Cardiac septum (tissue), 1 donor: ENCODE measurements at regions not wholly inside any gene's neighbourhood (a gene's known extent, or its start where the extent isn't known, plus 50 kb on each side); places are given as distances from the start of the nearest gene placed in this dataset.

ENCODE experiments used
- DNase-seq: peaks from one replicate; pipeline ENCODE4 v3.0.0-alpha.2; 2020; ENCODE audit warnings: low spot score
- intact Hi-C: fragments of 100-400 bp; cut with DNase I; formaldehyde crosslinking; loops from one replicate; pipeline ENCODE4 v1.14.0; 2022
- donor health status: DM: no; HTN: no; CAD: no.

DNA sequence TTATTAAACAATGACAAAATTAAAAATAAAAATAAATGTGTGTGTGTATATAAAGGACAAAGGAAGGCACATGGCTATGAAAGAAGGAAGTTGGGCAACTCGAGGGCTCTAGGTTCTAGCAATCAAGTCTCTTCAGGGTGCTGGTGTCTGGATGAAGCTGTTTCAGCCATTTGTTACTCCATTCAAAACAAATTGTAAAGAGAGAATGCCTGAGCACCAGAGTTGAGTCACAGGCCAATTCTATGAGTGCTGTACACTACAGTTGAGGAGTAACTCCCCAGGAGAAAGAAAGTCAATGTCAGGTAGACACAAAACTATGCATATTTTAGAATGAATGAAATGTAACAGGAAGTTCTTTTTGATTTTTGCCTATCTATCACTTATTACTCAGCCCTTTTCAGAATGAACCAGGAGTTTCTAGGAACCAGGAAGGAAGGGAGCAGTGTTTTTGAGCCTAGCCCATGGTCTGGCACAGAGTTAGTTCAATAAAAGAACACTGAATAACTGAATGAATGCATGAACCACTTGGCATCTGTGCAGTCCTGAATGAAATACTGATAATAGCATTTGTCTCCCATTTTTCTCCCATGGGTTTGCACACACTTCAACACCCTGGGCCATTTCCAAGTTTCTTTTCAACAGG lies 151.7 kb upstream of the CPEB2 start:
- no peak for DNase-seq
- intact Hi-C loops: no loop called here

DNA sequence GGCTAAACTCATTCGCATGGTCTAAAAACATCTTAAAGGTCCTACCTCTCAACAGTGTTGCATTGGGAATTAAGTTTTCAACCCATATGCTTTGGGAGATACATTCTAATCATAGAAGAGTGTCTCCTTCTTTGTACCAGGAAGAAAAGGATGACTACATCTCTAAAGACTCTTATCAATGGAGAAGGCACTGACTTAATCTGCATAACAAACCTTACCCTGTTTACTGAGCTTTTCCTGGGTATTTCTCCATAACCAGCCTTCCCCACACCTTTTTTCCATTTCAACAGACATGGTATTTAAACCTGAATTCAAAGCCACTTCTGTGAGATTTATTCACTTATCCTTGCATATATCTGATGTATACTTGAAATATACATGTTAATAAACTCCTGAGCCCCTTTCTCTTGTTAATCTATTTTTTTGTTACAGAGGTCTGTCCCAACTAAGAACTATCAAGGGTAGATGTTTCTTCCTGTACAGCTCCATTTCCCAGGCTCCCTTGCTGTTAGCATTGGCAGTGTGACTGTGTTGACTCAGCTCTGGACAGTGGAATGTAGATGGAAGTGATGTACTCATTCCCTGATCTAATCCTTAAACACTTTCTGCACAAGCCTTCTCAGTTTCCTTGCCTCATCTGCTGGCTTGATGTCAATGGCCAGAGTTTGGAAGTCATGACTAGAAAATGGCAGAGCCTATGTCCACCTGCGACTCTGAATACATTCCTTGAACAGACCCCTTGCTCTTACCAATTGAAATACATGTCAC lies 148.9 kb upstream of the CPEB2 start:
- intact Hi-C loops: no loop called here
- no peak for DNase-seq

DNA sequence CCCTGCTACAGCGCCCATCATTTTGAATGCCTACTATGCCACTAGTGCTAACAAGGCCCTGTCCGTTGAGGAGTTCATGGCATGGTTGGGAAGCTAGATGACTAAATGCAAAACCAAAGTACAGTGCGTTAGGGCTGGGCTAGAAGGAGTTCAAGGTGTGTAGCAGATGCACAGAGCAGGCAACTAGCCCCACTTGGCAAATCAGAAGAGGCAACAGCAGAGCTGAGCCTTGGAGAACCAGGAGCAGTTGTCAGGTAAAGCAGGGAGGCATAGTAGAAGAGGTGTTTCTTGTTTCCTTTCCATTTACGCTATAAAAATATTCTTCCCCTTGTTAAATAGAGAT lies 146.6 kb upstream of the CPEB2 start:
- no peak for DNase-seq
- intact Hi-C loops: no loop called here

GRCh38 chr4:14856062-14856933 lies 146.0 kb upstream of the CPEB2 start:
- intact Hi-C loops: no loop called here
- DNase-seq: no peak

DNA sequence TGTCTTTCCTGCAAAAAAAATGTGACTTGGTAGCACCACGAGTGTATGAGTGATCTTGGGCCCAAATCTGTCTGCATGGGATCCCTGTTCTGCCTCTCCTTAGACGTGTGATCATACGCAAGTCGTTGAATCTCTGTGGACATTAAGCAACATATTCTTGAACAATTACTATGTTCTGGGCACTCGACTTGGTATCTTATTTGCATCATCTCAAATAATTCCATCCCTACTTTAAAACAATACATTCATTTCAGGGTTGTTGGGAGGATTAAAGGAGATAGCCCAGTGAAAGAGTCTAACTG lies 145.4 kb upstream of the CPEB2 start:
- intact Hi-C loops: no loop called here
- no peak for DNase-seq

- DNase-seq: no peak
Measured at GRCh38 chr4:14857475-14857874, 144.8 kb upstream of the CPEB2 start.

GRCh38 chr4:14857981-14858380 lies 144.3 kb upstream of the CPEB2 start:
- no peak for DNase-seq
- intact Hi-C loops: no loop called here

More at GRCh38 chr4:14857475-14857874, 144.8 kb upstream of the CPEB2 start:
- intact Hi-C loops: no loop called here

DNA sequence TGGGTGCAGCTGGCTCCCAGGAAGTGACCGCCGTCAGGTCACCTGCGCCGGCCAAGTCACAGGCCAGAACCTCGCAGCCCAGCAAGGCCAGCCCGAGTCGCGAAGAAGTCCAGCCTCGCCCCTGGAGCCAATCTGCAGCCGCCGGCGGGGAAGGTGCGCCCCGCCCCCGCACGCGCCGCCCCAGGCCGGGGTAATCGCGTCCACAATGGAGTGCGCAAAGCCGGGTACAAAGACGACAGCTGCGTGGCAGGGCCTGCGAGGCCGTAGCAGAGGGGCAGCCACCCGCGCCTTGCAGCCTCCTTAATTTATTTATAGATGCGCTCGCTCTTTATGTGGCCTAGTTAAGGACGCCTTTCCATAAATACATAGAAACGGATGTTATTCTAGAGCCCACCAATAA lies 139.4 kb upstream of the CPEB2 start:
- intact Hi-C loops: loop anchor here (5.0 kb wide), 1 partner anchor 139 kb away; the partner anchor contains the start of gene CPEB2

GRCh38 chr4:14863418-14864364 lies 138.6 kb upstream of the CPEB2 start:
- intact Hi-C loops: loop anchor here (5.0 kb wide), 1 partner anchor 139 kb away; the partner anchor contains the start of gene CPEB2

More for the DNA sequence above, 139.4 kb upstream of the CPEB2 start:
- DNase-seq: no peak

DNA sequence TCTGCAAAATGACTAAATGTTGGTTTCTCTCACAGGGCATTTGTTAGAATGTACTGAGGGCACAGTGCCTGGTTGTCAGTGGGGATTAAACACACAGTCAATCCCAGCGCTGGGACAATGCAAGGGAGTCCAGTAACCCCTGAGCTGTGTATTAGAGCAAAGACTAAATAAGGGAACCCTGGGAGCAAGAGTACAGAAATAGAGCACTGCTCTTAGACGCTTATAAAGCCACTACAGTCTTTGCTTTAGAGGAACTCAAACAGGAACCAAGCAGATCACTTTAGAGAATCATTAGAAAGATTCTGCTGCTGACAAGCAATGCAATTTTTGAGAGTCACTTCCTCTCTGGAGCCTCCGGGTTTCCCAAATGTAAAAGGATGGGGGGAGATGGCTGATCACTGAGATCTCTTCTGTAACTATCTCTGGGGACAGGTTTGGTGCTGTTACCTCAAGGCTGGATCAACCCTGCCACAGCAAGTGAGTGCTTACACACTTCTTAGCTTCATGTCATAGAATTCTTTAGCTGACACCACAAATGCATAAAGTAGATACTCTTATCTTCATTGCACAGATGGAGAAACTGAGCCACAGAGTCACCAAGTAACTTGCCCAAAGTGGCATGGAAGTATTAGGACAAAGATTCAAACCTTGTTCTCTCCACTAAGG lies 137.8 kb upstream of the CPEB2 start:
- intact Hi-C loops: loop anchor here (5.0 kb wide), 1 partner anchor 138 kb away; the partner anchor contains the start of gene CPEB2
- DNase-seq: no peak

More at GRCh38 chr4:14863418-14864364, 138.6 kb upstream of the CPEB2 start:
- no peak for DNase-seq

DNA sequence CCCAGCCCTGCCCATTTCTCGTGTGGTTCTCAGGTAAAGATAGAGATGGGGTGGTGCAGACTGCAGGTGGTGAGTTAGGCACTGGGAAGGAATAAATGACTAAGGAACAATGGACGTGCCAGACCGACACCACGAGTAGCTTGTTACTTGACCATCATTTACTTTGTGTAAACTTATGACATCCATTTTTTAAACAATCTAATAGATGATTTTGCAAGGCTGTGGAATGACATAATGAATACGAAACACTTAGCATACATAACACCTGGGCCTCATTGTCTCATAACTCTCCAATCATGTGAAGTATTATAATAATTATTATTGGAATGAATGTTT lies 137.3 kb upstream of the CPEB2 start:
- intact Hi-C loops: no loop called here
- DNase-seq: no peak

DNA sequence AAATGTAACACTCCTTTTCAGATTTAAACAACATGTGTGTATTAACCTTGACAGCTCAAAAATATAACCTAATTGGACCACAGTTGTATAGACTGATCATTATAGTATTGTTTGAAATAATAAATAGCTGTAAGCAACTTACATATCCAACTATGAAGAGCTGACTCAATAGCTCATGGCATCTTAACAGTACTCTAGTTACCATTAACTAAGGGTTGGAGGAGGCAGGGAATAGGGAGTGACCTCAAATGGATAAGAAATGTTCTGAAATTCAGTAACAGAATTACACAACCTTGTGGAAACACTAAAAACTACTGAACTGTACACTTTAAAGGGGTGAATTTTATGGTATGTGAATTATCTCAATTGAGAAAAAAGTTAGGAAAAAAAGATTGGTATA lies 136.5 kb upstream of the CPEB2 start:
- intact Hi-C loops: no loop called here
- DNase-seq: no peak

DNA sequence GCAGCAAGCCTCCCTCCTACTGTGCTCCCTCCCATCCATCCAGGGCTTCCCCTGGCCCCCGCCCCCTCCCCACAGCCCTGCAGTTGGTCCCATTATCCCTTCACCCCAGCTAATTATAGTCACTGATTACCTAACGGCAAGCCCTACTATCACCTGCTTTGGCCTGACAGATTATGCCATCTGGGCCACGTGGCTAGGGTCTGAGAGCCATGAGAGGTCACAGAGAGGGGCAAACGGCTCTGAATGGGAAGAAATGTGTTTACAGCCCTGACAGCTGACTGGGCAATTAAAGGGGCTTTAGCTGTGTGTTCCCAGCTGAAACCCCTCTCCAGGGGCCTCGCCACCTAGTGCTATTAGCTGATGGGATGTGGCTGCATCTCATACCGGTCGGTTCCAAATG lies 134.4 kb upstream of the CPEB2 start:
- no peak for DNase-seq
- intact Hi-C loops: no loop called here

DNA sequence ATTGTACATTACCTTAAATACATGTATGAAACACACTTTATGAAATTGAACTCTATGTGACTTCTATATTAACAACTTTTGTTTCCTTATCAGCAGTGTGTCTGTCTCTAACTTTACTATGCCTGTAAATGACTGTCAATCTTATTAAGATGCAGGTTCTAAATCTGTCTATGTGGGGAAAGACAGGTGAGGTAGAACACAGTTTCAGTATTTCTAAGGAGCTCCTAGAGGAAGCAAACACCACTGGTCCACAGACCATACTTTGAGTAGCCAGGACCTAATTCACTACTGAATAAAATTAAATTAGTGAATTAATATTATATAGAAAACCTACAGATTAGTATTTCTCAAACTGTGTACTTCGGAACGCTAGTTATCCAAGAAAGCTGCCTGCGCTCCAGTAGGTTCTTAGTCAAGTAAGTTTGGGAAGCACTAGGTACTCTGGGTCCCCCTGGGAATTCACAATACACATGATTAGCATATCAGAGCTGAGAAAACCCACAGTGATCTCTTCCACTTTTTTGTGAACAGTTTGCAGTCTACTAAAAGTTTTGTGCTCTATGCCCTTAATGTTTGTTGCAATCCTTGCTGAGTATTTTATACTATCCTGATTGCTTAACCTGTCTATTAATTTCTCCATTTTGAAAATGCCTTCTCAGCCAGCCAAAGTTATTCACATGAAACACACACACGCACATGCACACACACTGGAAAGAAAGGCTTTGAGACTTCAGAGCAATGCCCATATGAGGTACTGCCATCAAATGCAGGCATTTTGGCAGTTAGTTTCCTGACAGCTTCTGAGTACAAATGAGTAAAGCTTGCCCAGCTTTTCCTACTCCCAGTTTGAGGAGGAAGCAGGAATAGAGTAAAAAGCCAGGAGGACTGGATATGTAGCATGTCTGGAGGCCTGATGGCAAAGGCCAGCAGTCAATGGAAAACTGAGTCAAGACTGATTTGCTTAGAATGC lies 133.6 kb upstream of the CPEB2 start:
- intact Hi-C loops: no loop called here

GRCh38 chr4:14871676-14872430 lies 130.4 kb upstream of the CPEB2 start:
- intact Hi-C loops: no loop called here
- DNase-seq: no peak

More for the DNA sequence above, 133.6 kb upstream of the CPEB2 start:
- DNase-seq: no peak

- intact Hi-C loops: no loop called here
- DNase-seq: no peak
Measured at GRCh38 chr4:14874990-14875389, 127.3 kb upstream of the CPEB2 start.
